C4-2B (cell line): ENCODE measurements at regions not wholly inside any gene's neighbourhood (a gene's known extent, or its start where the extent isn't known, plus 50 kb on each side); places are given as distances from the start of the nearest gene placed in this dataset.

ENCODE experiments used
- H3K27ac ChIP-seq: fragments of 450-650 bp; 2 replicates; pipeline ENCODE4 v1.5.1; 2017
- CTCF ChIP-seq: fragments of 450-650 bp; conservative IDR thresholded peaks from 2 replicates; pipeline ENCODE4 v1.5.1; 2017; ENCODE audit warnings: mild to moderate bottlenecking
- ZFX ChIP-seq: fragments of 450-650 bp; IDR thresholded peaks from 2 replicates; pipeline ENCODE4 v1.6.1; 2017

GRCh38 chr21:24220446-24220845 lies 1386.8 kb downstream of the MRPL39 start:
- no peak overlapping the region for H3K27ac ChIP-seq
- TF ChIP-seq ZFX: no peak
- TF ChIP-seq CTCF: no peak

GRCh38 chr21:24217151-24217550 lies 1390.1 kb downstream of the MRPL39 start:
- TF ChIP-seq ZFX (no peak), CTCF (no peak)
- no peak overlapping the region for H3K27ac ChIP-seq

GRCh38 chr21:24210130-24210529 lies 1397.2 kb downstream of the MRPL39 start:
- TF ChIP-seq CTCF: no peak
- no peak for TF ChIP-seq ZFX
- no peak overlapping the region for H3K27ac ChIP-seq

GRCh38 chr21:24208562-24209260 lies 1398.6 kb downstream of the MRPL39 start:
- TF ChIP-seq CTCF (no peak), ZFX (no peak)
- no peak overlapping the region for H3K27ac ChIP-seq

- TF ChIP-seq ZFX (no peak), CTCF (no peak)
- no peak overlapping the region for H3K27ac ChIP-seq
Observed at GRCh38 chr21:24205319-24205718, 1402.0 kb downstream of the MRPL39 start.

- TF ChIP-seq CTCF: no peak
- H3K27ac ChIP-seq: no peak overlapping the region
Observed at GRCh38 chr21:24204641-24205040, 1402.6 kb downstream of the MRPL39 start.

- TF ChIP-seq CTCF: no peak
- no peak for TF ChIP-seq ZFX
- no peak overlapping the region for H3K27ac ChIP-seq
Observed at GRCh38 chr21:24200052-24200451, 1407.2 kb downstream of the MRPL39 start.
